ENCODE measurements at regions not wholly inside any gene's neighbourhood (a gene's known extent, or its start where the extent isn't known, plus 50 kb on each side); places are given as distances from the start of the nearest gene placed in this dataset.

DNA sequence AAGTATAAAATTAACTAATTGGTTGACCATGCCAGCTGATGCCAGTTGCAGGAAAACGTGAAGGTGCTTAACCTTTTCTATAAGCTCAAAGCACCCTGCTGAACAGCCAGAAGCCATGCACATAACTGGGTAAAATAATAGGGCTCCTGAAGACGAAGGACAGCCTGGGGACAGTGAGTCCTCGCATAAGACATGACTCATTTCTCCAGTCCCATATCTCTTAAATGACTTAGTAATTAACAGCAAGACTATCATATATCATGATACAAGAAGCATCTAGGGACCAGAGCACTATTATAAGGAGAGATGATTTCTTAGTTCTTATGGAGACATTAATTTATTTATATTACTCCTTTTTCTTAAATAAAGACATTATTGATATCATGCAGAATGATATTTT, 100.5 kb upstream of the DOK6 start:
- WGBS, 2 experiments (ENCODE audit: low coverage in 1 of 2, low lambda C conversion rate in 2 of 2, missing lambda C conversion rate in 2 of 2), result 67 to 74% methylated on average over 3 of the region's 3 CpGs
- TF ChIP-seq EZH2phosphoT487 (IDR thresholded peaks at IDR 0.05; ENCODE audit: insufficient read depth, low read depth) (no peak), EZH2 (IDR thresholded peaks at IDR 0.05; ENCODE audit: insufficient read depth, poor library complexity, severe bottlenecking) (no peak)

GRCh38 chr18:69308619-69309018, 92.1 kb upstream of the DOK6 start:
- H2AFZ ChIP-seq, result no peak overlapping the region
- in situ Hi-C loops (cut with MboI), result no loop called here
- WGBS, 2 experiments (ENCODE audit: low coverage in 1 of 2, low lambda C conversion rate in 2 of 2, missing lambda C conversion rate in 2 of 2), result 36 to 46% methylated on average over 2 of the region's 2 CpGs
- no peak for DNase-seq
- H3K27ac ChIP-seq, result no peak overlapping the region
- no peak overlapping the region for H3K9ac ChIP-seq
- no peak overlapping the region for H3K4me2 ChIP-seq (ENCODE audit: unreplicated experiment)
- TF ChIP-seq EZH2 (IDR thresholded peaks at IDR 0.05; ENCODE audit: insufficient read depth, poor library complexity, severe bottlenecking) (no peak), EZH2phosphoT487 (IDR thresholded peaks at IDR 0.05; ENCODE audit: insufficient read depth, low read depth) (no peak)
- no peak overlapping the region for H3K4me3 ChIP-seq
- no peaks in the 10 kb centered on the region for H3F3A ChIP-seq (ENCODE audit: insufficient read depth)
- H4K20me1 ChIP-seq (ENCODE audit: insufficient read depth), result no peaks in the 10 kb centered on the region
- no peaks in the 10 kb centered on the region for H3K9me3 ChIP-seq (ENCODE audit: low read depth)
- no peaks in the 10 kb centered on the region for H3K79me2 ChIP-seq (ENCODE audit: insufficient read depth)
- H3K9me2 ChIP-seq (ENCODE audit: insufficient read depth), result no peaks in the 10 kb centered on the region
- H3K4me1 ChIP-seq (ENCODE audit: insufficient read depth), result no peaks in the 10 kb centered on the region
- no peaks in the 10 kb centered on the region for H3K27me3 ChIP-seq (replicated peaks; ENCODE audit: insufficient read depth)
- no peaks in the 10 kb centered on the region for H3K36me3 ChIP-seq (ENCODE audit: low read depth)

More for the DNA sequence above, 100.5 kb upstream of the DOK6 start:
- DNase-seq, result no peak
- Histone ChIP-seq H3K36me3 (ENCODE audit: low read depth) (no peaks in the 10 kb centered on the region), H3F3A (ENCODE audit: insufficient read depth) (no peaks in the 10 kb centered on the region), H3K27ac (no peak overlapping the region), H2AFZ (no peak overlapping the region), H3K27me3 (replicated peaks; ENCODE audit: insufficient read depth) (no peaks in the 10 kb centered on the region), H3K4me1 (ENCODE audit: insufficient read depth) (no peaks in the 10 kb centered on the region), H3K9ac (no peak overlapping the region), H3K79me2 (ENCODE audit: insufficient read depth) (no peaks in the 10 kb centered on the region), H4K20me1 (ENCODE audit: insufficient read depth) (no peaks in the 10 kb centered on the region), H3K4me2 (ENCODE audit: unreplicated experiment) (no peak overlapping the region), H3K9me3 (ENCODE audit: low read depth) (no peaks in the 10 kb centered on the region), H3K9me2 (ENCODE audit: insufficient read depth) (no peaks in the 10 kb centered on the region), H3K4me3 (no peak overlapping the region)
- in situ Hi-C loops (cut with MboI), result no loop called here

DNA sequence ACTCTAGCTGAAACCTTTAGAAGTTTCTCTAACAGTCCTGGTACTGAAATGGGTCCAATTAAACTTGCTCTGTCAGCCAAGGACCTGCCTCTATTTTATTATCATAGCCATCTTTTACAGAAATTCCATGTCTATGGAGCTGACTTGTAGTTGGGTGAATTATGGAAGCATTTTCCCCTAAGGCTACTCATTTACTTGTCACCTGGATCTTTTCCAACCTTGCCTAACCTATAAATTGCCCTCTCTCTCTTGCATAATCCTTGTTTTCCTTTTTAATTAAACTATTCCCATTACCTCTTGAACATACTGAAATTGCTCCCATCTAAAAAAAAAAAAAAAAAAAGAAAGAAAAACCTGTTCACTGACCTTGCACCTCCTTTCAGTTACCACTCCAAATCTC, 74.6 kb upstream of the DOK6 start:
- Histone ChIP-seq H4K20me1 (ENCODE audit: insufficient read depth) (no peaks in the 10 kb centered on the region), H3K4me2 (ENCODE audit: unreplicated experiment) (no peak overlapping the region), H3K9me3 (ENCODE audit: low read depth) (no peaks in the 10 kb centered on the region), H3K4me1 (ENCODE audit: insufficient read depth) (no peaks in the 10 kb centered on the region), H3K27ac (no peak overlapping the region), H3K9me2 (ENCODE audit: insufficient read depth) (no peaks in the 10 kb centered on the region), H3F3A (ENCODE audit: insufficient read depth) (no peaks in the 10 kb centered on the region), H3K79me2 (ENCODE audit: insufficient read depth) (no peaks in the 10 kb centered on the region), H3K9ac (no peak overlapping the region), H3K27me3 (replicated peaks; ENCODE audit: insufficient read depth) (no peaks in the 10 kb centered on the region), H3K36me3 (ENCODE audit: low read depth) (no peaks in the 10 kb centered on the region), H3K4me3 (no peak overlapping the region), H2AFZ (no peak overlapping the region)
- in situ Hi-C loops (cut with MboI), result no loop called here
- TF ChIP-seq EZH2phosphoT487 (IDR thresholded peaks at IDR 0.05; ENCODE audit: insufficient read depth, low read depth), result no peak
- no peak for TF ChIP-seq EZH2 (IDR thresholded peaks at IDR 0.05; ENCODE audit: insufficient read depth, poor library complexity, severe bottlenecking)
- peak; percentile 5 for DNase-seq

DNA sequence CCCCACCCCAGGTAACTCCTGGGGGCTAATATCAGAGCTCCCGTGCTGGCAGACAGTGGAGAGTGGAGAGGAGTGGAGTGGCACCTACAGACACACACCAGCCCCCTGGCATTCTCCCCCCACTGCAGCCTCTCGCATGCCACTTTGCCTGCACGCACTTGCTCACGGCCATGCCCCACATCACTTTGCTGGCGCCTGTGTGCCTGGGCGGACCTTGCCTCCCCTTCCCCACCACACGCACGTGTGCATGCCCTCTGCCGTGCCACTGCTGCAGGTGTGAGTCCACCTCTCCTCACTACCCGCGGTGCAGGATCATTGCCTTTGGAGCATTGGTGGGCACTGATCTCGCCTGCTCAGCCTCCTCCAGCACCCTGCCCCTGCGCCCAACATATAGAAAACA, 72.6 kb upstream of the DOK6 start:
- TF ChIP-seq EZH2 (IDR thresholded peaks at IDR 0.05; ENCODE audit: insufficient read depth, poor library complexity, severe bottlenecking), result no peak
- no peak for TF ChIP-seq EZH2phosphoT487 (IDR thresholded peaks at IDR 0.05; ENCODE audit: insufficient read depth, low read depth)
- Histone ChIP-seq H3K27me3 (replicated peaks; ENCODE audit: insufficient read depth) (no peaks in the 10 kb centered on the region), H2AFZ (no peak overlapping the region), H3K79me2 (ENCODE audit: insufficient read depth) (no peaks in the 10 kb centered on the region), H3F3A (ENCODE audit: insufficient read depth) (no peaks in the 10 kb centered on the region), H3K9me3 (ENCODE audit: low read depth) (no peaks in the 10 kb centered on the region), H3K9me2 (ENCODE audit: insufficient read depth) (no peaks in the 10 kb centered on the region), H3K4me2 (ENCODE audit: unreplicated experiment) (no peak overlapping the region), H4K20me1 (ENCODE audit: insufficient read depth) (no peaks in the 10 kb centered on the region), H3K27ac (no peak overlapping the region), H3K4me1 (ENCODE audit: insufficient read depth) (no peaks in the 10 kb centered on the region), H3K36me3 (ENCODE audit: low read depth) (no peaks in the 10 kb centered on the region), H3K9ac (no peak overlapping the region), H3K4me3 (no peak overlapping the region)
- WGBS, 2 experiments (ENCODE audit: low coverage in 1 of 2, low lambda C conversion rate in 2 of 2, missing lambda C conversion rate in 2 of 2), result 69 to 72% methylated on average over 13 of the region's 13 CpGs
- in situ Hi-C loops (cut with MboI), result no loop called here
- DNase-seq, result no peak

- no peaks in the 10 kb centered on the region for H3K27me3 ChIP-seq (replicated peaks; ENCODE audit: insufficient read depth)
- no peak for DNase-seq
- no peaks in the 10 kb centered on the region for H3K9me3 ChIP-seq (ENCODE audit: low read depth)
- no peak overlapping the region for H3K4me3 ChIP-seq
- in situ Hi-C loops (cut with MboI), result no loop called here
- no peak overlapping the region for H3K27ac ChIP-seq
- no peaks in the 10 kb centered on the region for H3F3A ChIP-seq (ENCODE audit: insufficient read depth)
- no peak overlapping the region for H2AFZ ChIP-seq
- H3K4me1 ChIP-seq (ENCODE audit: insufficient read depth), result no peaks in the 10 kb centered on the region
- 64 to 66% methylated on average over 4 of the region's 4 CpGs for WGBS, 2 experiments (ENCODE audit: low coverage in 1 of 2, low lambda C conversion rate in 2 of 2, missing lambda C conversion rate in 2 of 2)
- no peaks in the 10 kb centered on the region for H3K36me3 ChIP-seq (ENCODE audit: low read depth)
- H3K9ac ChIP-seq, result no peak overlapping the region
- TF ChIP-seq EZH2 (IDR thresholded peaks at IDR 0.05; ENCODE audit: insufficient read depth, poor library complexity, severe bottlenecking) (no peak), EZH2phosphoT487 (IDR thresholded peaks at IDR 0.05; ENCODE audit: insufficient read depth, low read depth) (no peak)
- no peaks in the 10 kb centered on the region for H3K9me2 ChIP-seq (ENCODE audit: insufficient read depth)
- H4K20me1 ChIP-seq (ENCODE audit: insufficient read depth), result no peaks in the 10 kb centered on the region
- H3K4me2 ChIP-seq (ENCODE audit: unreplicated experiment), result no peak overlapping the region
- H3K79me2 ChIP-seq (ENCODE audit: insufficient read depth), result no peaks in the 10 kb centered on the region
Observed at GRCh38 chr18:69330385-69331005, 70.2 kb upstream of the DOK6 start.
